ENCODE measurements at regions not wholly inside any gene's neighbourhood (a gene's known extent, or its start where the extent isn't known, plus 50 kb on each side); places are given as distances from the start of the nearest gene placed in this dataset.
"Not testable (repeated sequence)": the region's sequence is repeated elsewhere in the genome, so short reads cannot be mapped to it uniquely, and the experiment has no call there.

DNA sequence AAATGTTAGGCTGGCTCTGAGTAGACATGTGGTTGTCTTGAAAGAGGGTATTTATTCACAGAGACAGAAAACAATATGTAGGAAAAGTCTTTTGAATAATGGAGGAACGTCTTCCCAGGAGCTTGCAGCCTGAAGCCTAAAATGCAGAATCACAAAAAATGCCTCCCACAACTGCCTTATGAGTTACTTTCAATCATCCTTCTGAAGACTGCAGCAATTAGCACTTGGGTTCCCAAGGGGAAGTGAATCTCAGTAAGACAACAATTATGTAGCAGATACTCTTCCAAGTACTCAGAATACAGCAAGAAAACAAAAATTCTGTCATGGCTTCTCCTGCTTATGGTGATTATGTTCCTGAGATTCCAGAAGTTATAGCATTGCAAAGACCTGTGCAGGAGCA lies 166.6 kb upstream of the TBL1X start:
- no peak overlapping the region for H3K4me3 Mint-ChIP-seq
- POLR2A ChIA-PET, result no interaction called here
- CTCF ChIA-PET, result no interaction called here
- H3K27me3 Mint-ChIP-seq, result peaks cover 10% of the 10 kb centered on the region
- no peaks in the 10 kb centered on the region for H3K36me3 Mint-ChIP-seq (ENCODE audit: low read depth)
- H3K9me3 Mint-ChIP-seq, result no peaks in the 10 kb centered on the region
- no peak overlapping the region for H3K27ac Mint-ChIP-seq
- H3K4me1 Mint-ChIP-seq, result peaks cover 5% of the 10 kb centered on the region
- ATAC-seq (ENCODE audit: low read depth) (no peak), DNase-seq (no peak)
- intact Hi-C loops (cut with micrococcal nuclease), result loop anchor here (5.0 kb wide), 1 partner anchor 44 kb away; no protein-coding TSS in a partner anchor
- TF ChIP-seq, protein P1, sequence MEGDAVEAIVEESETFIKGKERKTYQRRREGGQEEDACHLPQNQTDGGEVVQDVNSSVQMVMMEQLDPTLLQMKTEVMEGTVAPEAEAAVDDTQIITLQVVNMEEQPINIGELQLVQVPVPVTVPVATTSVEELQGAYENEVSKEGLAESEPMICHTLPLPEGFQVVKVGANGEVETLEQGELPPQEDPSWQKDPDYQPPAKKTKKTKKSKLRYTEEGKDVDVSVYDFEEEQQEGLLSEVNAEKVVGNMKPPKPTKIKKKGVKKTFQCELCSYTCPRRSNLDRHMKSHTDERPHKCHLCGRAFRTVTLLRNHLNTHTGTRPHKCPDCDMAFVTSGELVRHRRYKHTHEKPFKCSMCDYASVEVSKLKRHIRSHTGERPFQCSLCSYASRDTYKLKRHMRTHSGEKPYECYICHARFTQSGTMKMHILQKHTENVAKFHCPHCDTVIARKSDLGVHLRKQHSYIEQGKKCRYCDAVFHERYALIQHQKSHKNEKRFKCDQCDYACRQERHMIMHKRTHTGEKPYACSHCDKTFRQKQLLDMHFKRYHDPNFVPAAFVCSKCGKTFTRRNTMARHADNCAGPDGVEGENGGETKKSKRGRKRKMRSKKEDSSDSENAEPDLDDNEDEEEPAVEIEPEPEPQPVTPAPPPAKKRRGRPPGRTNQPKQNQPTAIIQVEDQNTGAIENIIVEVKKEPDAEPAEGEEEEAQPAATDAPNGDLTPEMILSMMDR (IDR thresholded peaks at IDR 0.05), result no peak

DNA sequence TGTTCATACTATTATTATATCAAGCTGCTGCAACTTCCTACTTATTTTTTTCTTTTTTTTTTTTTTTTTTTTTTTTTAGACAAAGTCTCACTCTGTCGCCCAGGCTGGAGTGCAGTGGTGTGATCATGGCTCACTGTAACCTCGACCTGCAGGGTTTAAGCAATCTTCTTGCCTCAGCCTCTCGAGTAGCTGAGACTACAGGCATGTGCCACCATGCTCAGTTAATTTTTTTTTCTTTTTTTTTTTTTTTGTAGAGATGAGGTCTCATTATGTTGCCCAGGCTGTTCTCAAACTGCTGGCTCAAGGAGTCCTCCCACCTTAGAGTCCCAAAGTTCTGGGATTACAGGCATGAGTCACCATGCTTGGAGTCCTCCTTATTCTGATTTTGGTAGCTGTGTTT lies 165.2 kb upstream of the TBL1X start:
- intact Hi-C loops (cut with micrococcal nuclease), result loop anchor here (5.0 kb wide), 1 partner anchor 43 kb away; no protein-coding TSS in a partner anchor
- H3K27ac Mint-ChIP-seq; H3K4me3 Mint-ChIP-seq; DNase-seq; H3K36me3 Mint-ChIP-seq (ENCODE audit: low read depth); ATAC-seq (ENCODE audit: low read depth); H3K27me3 Mint-ChIP-seq; H3K4me1 Mint-ChIP-seq; H3K9me3 Mint-ChIP-seq: not testable (repeated sequence)
- POLR2A ChIA-PET, result interaction anchor here (0.6 kb wide), 1 partner anchor 1204 kb away, joined by 6 read pairs; no protein-coding TSS in a partner anchor
- CTCF ChIA-PET, result interaction anchor here (1.1 kb wide), 1 partner anchor 13 kb away, joined by 4 read pairs; no protein-coding TSS in a partner anchor

DNA sequence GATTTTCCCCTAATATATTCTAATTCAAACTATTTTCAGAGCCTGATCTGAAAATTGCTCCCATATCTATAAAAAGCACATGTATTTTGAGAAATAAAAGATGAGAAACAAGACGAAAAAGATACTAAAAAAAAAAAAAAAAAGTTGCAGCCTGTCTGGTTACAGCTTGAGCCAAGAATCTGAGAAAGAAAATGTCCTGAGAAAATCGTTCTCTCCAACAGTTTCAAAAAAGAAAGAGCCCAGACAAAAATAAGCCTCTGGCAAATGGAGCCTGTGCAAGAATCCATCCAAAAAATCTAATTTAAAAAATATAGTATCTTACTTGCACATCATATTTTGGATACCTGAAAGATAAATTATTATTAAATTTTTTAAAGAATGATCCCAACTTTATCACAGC lies 163.0 kb upstream of the TBL1X start:
- Mint-ChIP-seq H3K9me3 (no peaks in the 10 kb centered on the region), H3K4me1 (no peaks in the 10 kb centered on the region), H3K27me3 (peaks cover 2% of the 10 kb centered on the region), H3K27ac (no peak overlapping the region), H3K36me3 (ENCODE audit: low read depth) (no peaks in the 10 kb centered on the region), H3K4me3 (no peak overlapping the region)
- no peak for DNase-seq
- no peak for ATAC-seq (ENCODE audit: low read depth)
- TF ChIP-seq, protein P1 (IDR thresholded peaks at IDR 0.05), result no peak
- ChIA-PET POLR2A (no interaction called here), CTCF (no interaction called here)
- intact Hi-C loops (cut with micrococcal nuclease), result no loop called here

DNA sequence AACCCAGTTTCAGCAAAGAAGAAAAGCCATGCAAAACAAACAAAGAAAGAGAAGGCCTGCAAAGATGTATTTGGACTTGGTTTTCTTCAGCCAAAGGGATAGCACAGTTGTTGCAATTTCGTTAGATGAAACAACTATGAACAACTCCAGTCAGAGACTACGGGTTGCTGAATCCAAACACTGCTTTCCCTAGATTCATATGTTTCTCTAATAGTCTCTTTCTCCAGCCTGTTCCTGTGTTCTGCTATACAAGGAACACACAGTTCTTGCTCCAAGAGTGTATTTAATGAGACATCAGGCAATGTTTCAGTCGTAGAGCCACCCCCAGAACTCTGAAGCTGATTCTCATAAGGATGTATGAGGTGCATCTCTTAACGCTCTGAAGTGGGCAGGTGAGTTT lies 162.5 kb upstream of the TBL1X start:
- ChIA-PET POLR2A (no interaction called here), CTCF (no interaction called here)
- H3K4me3 Mint-ChIP-seq, result no peak overlapping the region
- intact Hi-C loops (cut with micrococcal nuclease), result no loop called here
- TF ChIP-seq, protein P1 (IDR thresholded peaks at IDR 0.05), result no peak
- ATAC-seq (ENCODE audit: low read depth) (no peak), DNase-seq (no peak)
- H3K4me1 Mint-ChIP-seq, result no peaks in the 10 kb centered on the region
- no peaks in the 10 kb centered on the region for H3K9me3 Mint-ChIP-seq
- peaks cover 2% of the 10 kb centered on the region for H3K27me3 Mint-ChIP-seq
- no peak overlapping the region for H3K27ac Mint-ChIP-seq
- no peaks in the 10 kb centered on the region for H3K36me3 Mint-ChIP-seq (ENCODE audit: low read depth)

DNA sequence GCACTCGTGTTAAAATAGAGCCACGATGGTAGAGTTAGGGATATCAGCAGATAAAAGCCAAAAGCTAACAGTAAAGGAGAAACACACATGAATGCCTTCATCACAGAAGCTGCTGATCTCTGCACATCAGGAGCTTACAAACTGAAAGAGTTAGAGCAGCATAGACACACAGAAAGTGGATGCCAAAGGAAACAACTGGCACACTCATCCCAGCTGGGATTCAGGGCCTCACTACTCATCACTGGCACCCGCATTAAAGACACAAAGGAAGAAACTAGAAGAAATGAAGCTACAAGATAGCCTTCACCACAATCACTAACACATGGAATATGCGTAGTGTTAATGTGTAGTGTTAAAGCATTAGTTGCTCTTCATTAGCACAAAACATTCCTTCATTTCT lies 156.4 kb upstream of the TBL1X start:
- Mint-ChIP-seq H3K9me3 (no peaks in the 10 kb centered on the region), H3K36me3 (ENCODE audit: low read depth) (no peaks in the 10 kb centered on the region), H3K27me3 (no peaks in the 10 kb centered on the region), H3K4me3 (no peak overlapping the region), H3K27ac (no peak overlapping the region), H3K4me1 (peaks cover 3% of the 10 kb centered on the region)
- CTCF ChIA-PET, result no interaction called here
- POLR2A ChIA-PET, result no interaction called here
- ATAC-seq (ENCODE audit: low read depth) (no peak), DNase-seq (no peak)
- TF ChIP-seq, protein P1 (IDR thresholded peaks at IDR 0.05), result no peak
- intact Hi-C loops (cut with micrococcal nuclease), result no loop called here

DNA sequence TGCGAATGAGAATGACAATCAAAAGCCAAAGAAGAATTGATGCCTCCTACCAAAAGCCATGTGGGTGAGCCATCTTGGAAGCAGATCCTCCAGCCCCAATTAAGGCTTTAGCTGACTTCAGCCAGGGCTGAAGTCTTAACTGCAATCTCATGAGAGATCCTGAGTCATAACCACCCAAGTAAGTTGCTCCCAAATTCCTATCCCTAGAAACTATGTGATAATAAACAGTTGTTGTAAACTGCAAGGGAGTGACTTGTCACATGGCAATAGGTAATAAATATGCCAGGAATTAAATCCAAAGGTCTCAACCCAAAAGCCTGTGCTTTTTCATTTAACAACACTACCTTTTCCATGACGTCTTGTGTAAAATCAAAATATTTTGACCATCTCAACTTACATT lies 154.2 kb upstream of the TBL1X start:
- ATAC-seq (ENCODE audit: low read depth) (no peak), DNase-seq (no peak)
- Mint-ChIP-seq H3K4me1 (peaks cover 6% of the 10 kb centered on the region), H3K9me3 (no peaks in the 10 kb centered on the region), H3K36me3 (ENCODE audit: low read depth) (no peaks in the 10 kb centered on the region), H3K27ac (no peak overlapping the region), H3K27me3 (no peaks in the 10 kb centered on the region), H3K4me3 (no peak overlapping the region)
- ChIA-PET POLR2A (no interaction called here), CTCF (no interaction called here)
- intact Hi-C loops (cut with micrococcal nuclease), result no loop called here
- TF ChIP-seq, protein P1 (IDR thresholded peaks at IDR 0.05), result no peak

All from activated B cell treated with CpG ODN at 0.5 μM for 24 hours (primary cell).